Endothelial cell of umbilical vein (primary cell): ENCODE measurements at regions not wholly inside any gene's neighbourhood (a gene's known extent, or its start where the extent isn't known, plus 50 kb on each side); places are given as distances from the start of the nearest gene placed in this dataset.

Experiments
- BruUV-seq: library from RNA; stranded (reverse); fragments of 400-500 nt; replicated peaks from 2 replicates; lab custom pipeline; 2021; lab: Mats Ljungman, UMichigan
- CTCF ChIA-PET: fragments of 300-600, 350-600 bp; sonication (Branson Sonifier 250); formaldehyde crosslinking; loops from one replicate; lab custom pipeline; 2021; ENCODE audit warnings: antibody characterized with exemption, inconsistent platforms; lab: Charles Lee
- POLR2A ChIA-PET: fragments of 300-600, 350-600 bp; sonication (Branson Sonifier 250); formaldehyde crosslinking; loops from one replicate; lab custom pipeline; 2021; ENCODE audit warnings: antibody characterized with exemption, inconsistent platforms; lab: Charles Lee
- DNase-seq: peaks from one replicate; pipeline ENCODE4 v3.0.0-alpha.2; 2011; ENCODE audit warnings: low read depth, low spot score
- FAIRE-seq: peaks from 2 replicates; lab custom pipeline; 2011; peaks lifted over from hg19 to GRCh38; lab: Jason Lieb, UNC
- H2AFZ ChIP-seq: 2 replicates; pipeline ENCODE4 v1.6.0; 2012; ENCODE audit warnings: low read depth, low read length, control low read depth, inconsistent platforms
- H3K27ac ChIP-seq: 2 replicates; pipeline ENCODE4 v1.5.1; 2011; ENCODE audit warnings: low read depth, mild to moderate bottlenecking, control low read depth, low read length, moderate library complexity; ENCODE audit not compliant: insufficient read depth
- H3K27me3 ChIP-seq, 2 experiments: 2 replicates each; pipeline versions ENCODE4 v1.6.0 to v1.6.1; 2011; ENCODE audit warnings: low read length in 2 of 2, mixed read lengths in 1 of 2; ENCODE audit not compliant: control insufficient read depth in 2 of 2, insufficient read depth in 2 of 2
- H3K36me3 ChIP-seq, 2 experiments: 2 replicates in 1 of 2; 3 replicates in 1 of 2; pipeline ENCODE4 v1.5.1; 2011; ENCODE audit warnings: low read length in 2 of 2, mild to moderate bottlenecking in 1 of 2, moderate library complexity in 1 of 2; ENCODE audit not compliant: control insufficient read depth in 2 of 2, insufficient read depth in 2 of 2; ENCODE audit errors: extremely low read depth in 1 of 2
- H3K4me1 ChIP-seq: 3 replicates; pipeline ENCODE4 v1.5.1; 2011; ENCODE audit warnings: mild to moderate bottlenecking, low read length; ENCODE audit not compliant: control insufficient read depth, insufficient read depth; ENCODE audit errors: extremely low read depth
- H3K4me2 ChIP-seq: 2 replicates; pipeline ENCODE4 v1.6.1; 2011; ENCODE audit warnings: low read length, control low read depth, mixed read lengths; ENCODE audit not compliant: insufficient read depth
- H3K4me3 ChIP-seq, 3 experiments: fragments of 200-600 bp in 1 of 3; sonication (generic), shearing (Covaris generic) in 1 of 3; replicated peaks in 1 of 3; 2 replicates each; pipeline ENCODE4 v1.5.1; 2011 to 2016; ENCODE audit warnings: control low read depth in 3 of 3, low read length in 3 of 3, mild to moderate bottlenecking in 2 of 3, inconsistent platforms in 1 of 3, low read depth in 1 of 3, moderate library complexity in 1 of 3; ENCODE audit not compliant: insufficient read depth in 1 of 3
- H3K79me2 ChIP-seq: 2 replicates; pipeline ENCODE4 v1.6.0; 2012; ENCODE audit warnings: low read length, inconsistent platforms; ENCODE audit not compliant: control insufficient read depth, insufficient read depth
- H3K9ac ChIP-seq: replicated peaks from 2 replicates; pipeline ENCODE3; 2011; ENCODE audit warnings: low read length, control low read depth; ENCODE audit not compliant: insufficient read depth; ENCODE audit errors: extremely low read depth
- H3K9me1 ChIP-seq: replicated peaks from 3 replicates; pipeline ENCODE4 v1.6.0; 2011; ENCODE audit warnings: mild to moderate bottlenecking, low read length; ENCODE audit not compliant: control insufficient read depth, insufficient read depth; ENCODE audit errors: extremely low read depth
- H3K9me3 ChIP-seq: replicated peaks from 2 replicates; pipeline ENCODE4 v1.5.1; 2012; ENCODE audit warnings: low read length, inconsistent platforms; ENCODE audit not compliant: control insufficient read depth, insufficient read depth
- H4K20me1 ChIP-seq: replicated peaks from 2 replicates; pipeline ENCODE3; 2011; ENCODE audit warnings: mild to moderate bottlenecking, low read length; ENCODE audit not compliant: control insufficient read depth, insufficient read depth; ENCODE audit errors: extremely low read depth
- EZH2 ChIP-seq: IDR thresholded peaks from 2 replicates; pipeline ENCODE4 v1.6.1; 2012; ENCODE audit warnings: borderline replicate concordance, low read depth, mild to moderate bottlenecking, moderate library complexity, low read length, inconsistent platforms; ENCODE audit not compliant: severe bottlenecking
- FOS ChIP-seq: IDR thresholded peaks from 2 replicates; pipeline ENCODE4 v1.6.1; 2011; ENCODE audit warnings: mild to moderate bottlenecking, low read length, moderate library complexity, borderline replicate concordance; ENCODE audit not compliant: insufficient read depth
- GATA2 ChIP-seq: IDR thresholded peaks from 2 replicates; pipeline ENCODE4 v1.7.0; 2011; ENCODE audit warnings: low read depth, mild to moderate bottlenecking, moderate library complexity, mixed read lengths, low read length; ENCODE audit not compliant: insufficient read length, insufficient read depth
- JUN ChIP-seq: IDR thresholded peaks from 2 replicates; pipeline ENCODE4 v1.6.1; 2011; ENCODE audit warnings: borderline replicate concordance, low read depth; ENCODE audit not compliant: insufficient read length, insufficient read depth
- MYC ChIP-seq: IDR thresholded peaks from one replicate; pipeline ENCODE4 v1.6.1; 2011; ENCODE audit warnings: mild to moderate bottlenecking, low read depth, low read length
- POLR2A ChIP-seq: IDR thresholded peaks from 2 replicates; pipeline ENCODE4 v1.6.1; 2012; ENCODE audit warnings: low read depth, mild to moderate bottlenecking, control low read depth, low read length
- POLR2AphosphoS5 ChIP-seq: IDR thresholded peaks from 2 replicates; pipeline ENCODE4 v1.6.1; 2012; ENCODE audit warnings: low read depth, mild to moderate bottlenecking, control low read depth, low read length, moderate library complexity; ENCODE audit not compliant: insufficient read depth
- dilution Hi-C: fragments of 300-500 bp; cut with MboI; formaldehyde crosslinking; loops from one replicate; pipeline ENCODE4 v1.15.0; 2019; ENCODE audit warnings: low sequenced_read_pairs; ENCODE audit not compliant: extremely low pct_ligation_motif_present
- intact Hi-C: fragments of 100-400 bp; cut with micrococcal nuclease; formaldehyde crosslinking; loops from one replicate; pipeline ENCODE4 v1.10.0; 2022
- TF ChIP-seq, protein P1 (sequence below): IDR thresholded peaks from 2 replicates; pipeline ENCODE4 v1.6.1; 2011; ENCODE audit not compliant: insufficient read depth, insufficient read length
- TF ChIP-seq, protein P2 (sequence below), 2 donors: IDR thresholded peaks; 1 replicate in 1 of 2; 2 replicates in 1 of 2; pipeline ENCODE4 v1.5.1; 2011; ENCODE audit warnings: low read length in 2 of 2, mild to moderate bottlenecking in 2 of 2, moderate library complexity in 2 of 2, control low read depth in 1 of 2, inconsistent platforms in 1 of 2, low read depth in 1 of 2; ENCODE audit not compliant: insufficient read depth in 1 of 2; ENCODE audit errors: extremely low read depth in 1 of 2

DNA sequence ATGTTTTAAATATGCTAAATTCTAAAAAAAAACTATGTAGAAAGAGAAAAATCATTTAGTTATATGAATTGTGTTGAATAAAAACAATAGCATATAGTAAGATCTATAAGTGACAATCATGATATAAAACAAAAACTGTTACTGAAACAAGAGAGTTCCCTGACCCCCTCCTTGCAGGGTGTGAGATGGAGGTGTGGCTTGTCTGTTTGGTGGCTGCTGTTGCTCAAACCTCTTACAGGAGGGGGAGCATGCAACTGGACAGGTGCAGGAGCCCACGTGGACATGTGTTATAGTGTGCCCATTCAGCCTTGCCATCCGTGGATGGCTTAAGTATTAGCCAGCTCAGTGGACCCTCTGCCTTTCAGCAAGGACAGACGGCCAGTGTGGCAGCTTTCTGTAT, 206.7 kb downstream of the MOXD1 start:
- no peak overlapping the region for H3K27ac ChIP-seq
- BruUV-seq = no TSS peak
- POLR2A ChIA-PET = no interaction called here
- no peak overlapping the region for H3K4me3 ChIP-seq
- H3K36me3 ChIP-seq = no peaks in the 10 kb centered on the region
- no peaks in the 10 kb centered on the region for H4K20me1 ChIP-seq
- CTCF ChIA-PET = interaction anchor here (0.6 to 1.8 kb wide), 2 partner anchors 11 to 104 kb away, joined by 3 to 4 read pairs; no protein-coding TSS in a partner anchor
- H3K9ac ChIP-seq = no peak overlapping the region
- FAIRE-seq (no peak), DNase-seq (no peak)
- intact Hi-C loops = no loop called here
- H3K27me3 ChIP-seq = no peaks in the 10 kb centered on the region
- H3K79me2 ChIP-seq = no peaks in the 10 kb centered on the region
- no peak overlapping the region for H2AFZ ChIP-seq
- dilution Hi-C loops = no loop called here
- H3K9me1 ChIP-seq = no peaks in the 10 kb centered on the region
- H3K4me1 ChIP-seq = peaks cover 25% of the 10 kb centered on the region
- no peak for TF ChIP-seq JUN
- no peak for TF ChIP-seq EZH2
- no peak for TF ChIP-seq POLR2AphosphoS5
- TF ChIP-seq, protein P1, sequence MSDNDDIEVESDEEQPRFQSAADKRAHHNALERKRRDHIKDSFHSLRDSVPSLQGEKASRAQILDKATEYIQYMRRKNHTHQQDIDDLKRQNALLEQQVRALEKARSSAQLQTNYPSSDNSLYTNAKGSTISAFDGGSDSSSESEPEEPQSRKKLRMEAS = no peak
- TF ChIP-seq MYC = no peak
- no peak for TF ChIP-seq POLR2A
- TF ChIP-seq FOS = no peak
- TF ChIP-seq, protein P2, sequence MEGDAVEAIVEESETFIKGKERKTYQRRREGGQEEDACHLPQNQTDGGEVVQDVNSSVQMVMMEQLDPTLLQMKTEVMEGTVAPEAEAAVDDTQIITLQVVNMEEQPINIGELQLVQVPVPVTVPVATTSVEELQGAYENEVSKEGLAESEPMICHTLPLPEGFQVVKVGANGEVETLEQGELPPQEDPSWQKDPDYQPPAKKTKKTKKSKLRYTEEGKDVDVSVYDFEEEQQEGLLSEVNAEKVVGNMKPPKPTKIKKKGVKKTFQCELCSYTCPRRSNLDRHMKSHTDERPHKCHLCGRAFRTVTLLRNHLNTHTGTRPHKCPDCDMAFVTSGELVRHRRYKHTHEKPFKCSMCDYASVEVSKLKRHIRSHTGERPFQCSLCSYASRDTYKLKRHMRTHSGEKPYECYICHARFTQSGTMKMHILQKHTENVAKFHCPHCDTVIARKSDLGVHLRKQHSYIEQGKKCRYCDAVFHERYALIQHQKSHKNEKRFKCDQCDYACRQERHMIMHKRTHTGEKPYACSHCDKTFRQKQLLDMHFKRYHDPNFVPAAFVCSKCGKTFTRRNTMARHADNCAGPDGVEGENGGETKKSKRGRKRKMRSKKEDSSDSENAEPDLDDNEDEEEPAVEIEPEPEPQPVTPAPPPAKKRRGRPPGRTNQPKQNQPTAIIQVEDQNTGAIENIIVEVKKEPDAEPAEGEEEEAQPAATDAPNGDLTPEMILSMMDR (IDR thresholded peaks at IDR 0.05; ENCODE audit: extremely low read depth in 1 of 2, insufficient read depth in 1 of 2, low read depth in 1 of 2, low read length in 2 of 2) = no peak
- TF ChIP-seq GATA2 = no peak
- H3K9me3 ChIP-seq = no peaks in the 10 kb centered on the region
- no peak overlapping the region for H3K4me2 ChIP-seq
